Liver (tissue), 3 donors: ENCODE measurements at regions not wholly inside any gene's neighbourhood (a gene's known extent, or its start where the extent isn't known, plus 50 kb on each side); places are given as distances from the start of the nearest gene placed in this dataset.

Experiments
- CTCF ChIP-seq: fragments of 150-350 bp; IDR thresholded peaks from 2 replicates; pipeline ENCODE4 v1.5.1; 2017; ENCODE audit warnings: improper control_type of control experiment, low read depth, low read length; ENCODE audit not compliant: missing input control
- EGR1 ChIP-seq, 2 donors: IDR thresholded peaks; 2 replicates each; pipeline ENCODE4 v1.6.1; 2016 to 2018; ENCODE audit warnings: antibody characterized with exemption in 2 of 2, low read depth in 2 of 2
- FOXA2 ChIP-seq: IDR thresholded peaks from 2 replicates; pipeline ENCODE4 v1.6.1; 2016; ENCODE audit warnings: antibody characterized with exemption
- MAX ChIP-seq: IDR thresholded peaks from 2 replicates; pipeline ENCODE4 v1.6.1; 2016; ENCODE audit warnings: antibody characterized with exemption
- RAD21 ChIP-seq, 2 donors: IDR thresholded peaks; 2 replicates each; pipeline ENCODE4 v1.6.1; 2016; ENCODE audit warnings: antibody characterized with exemption in 2 of 2, mild to moderate bottlenecking in 2 of 2
- REST ChIP-seq: IDR thresholded peaks from 2 replicates; pipeline ENCODE4 v1.6.1; 2016; ENCODE audit warnings: antibody characterized with exemption, mild to moderate bottlenecking
- SP1 ChIP-seq: IDR thresholded peaks from 2 replicates; pipeline ENCODE4 v1.6.1; 2018; ENCODE audit warnings: antibody characterized with exemption, mild to moderate bottlenecking
- TAF1 ChIP-seq: conservative IDR thresholded peaks from 2 replicates; pipeline ENCODE4 v1.6.1; 2016; ENCODE audit warnings: antibody characterized with exemption, mild to moderate bottlenecking
- YY1 ChIP-seq: IDR thresholded peaks from 2 replicates; pipeline ENCODE4 v1.6.1; 2016; ENCODE audit warnings: antibody characterized with exemption, mild to moderate bottlenecking
- TF ChIP-seq, protein P1 (sequence below): IDR thresholded peaks from 2 replicates; pipeline ENCODE4 v1.6.1; 2016; ENCODE audit warnings: antibody characterized with exemption
- TF ChIP-seq, protein P2 (sequence below): IDR thresholded peaks from 2 replicates; pipeline ENCODE4 v1.6.1; 2016; ENCODE audit warnings: antibody characterized with exemption
- donor health status: healthy.
- donor health status: healthy.

DNA sequence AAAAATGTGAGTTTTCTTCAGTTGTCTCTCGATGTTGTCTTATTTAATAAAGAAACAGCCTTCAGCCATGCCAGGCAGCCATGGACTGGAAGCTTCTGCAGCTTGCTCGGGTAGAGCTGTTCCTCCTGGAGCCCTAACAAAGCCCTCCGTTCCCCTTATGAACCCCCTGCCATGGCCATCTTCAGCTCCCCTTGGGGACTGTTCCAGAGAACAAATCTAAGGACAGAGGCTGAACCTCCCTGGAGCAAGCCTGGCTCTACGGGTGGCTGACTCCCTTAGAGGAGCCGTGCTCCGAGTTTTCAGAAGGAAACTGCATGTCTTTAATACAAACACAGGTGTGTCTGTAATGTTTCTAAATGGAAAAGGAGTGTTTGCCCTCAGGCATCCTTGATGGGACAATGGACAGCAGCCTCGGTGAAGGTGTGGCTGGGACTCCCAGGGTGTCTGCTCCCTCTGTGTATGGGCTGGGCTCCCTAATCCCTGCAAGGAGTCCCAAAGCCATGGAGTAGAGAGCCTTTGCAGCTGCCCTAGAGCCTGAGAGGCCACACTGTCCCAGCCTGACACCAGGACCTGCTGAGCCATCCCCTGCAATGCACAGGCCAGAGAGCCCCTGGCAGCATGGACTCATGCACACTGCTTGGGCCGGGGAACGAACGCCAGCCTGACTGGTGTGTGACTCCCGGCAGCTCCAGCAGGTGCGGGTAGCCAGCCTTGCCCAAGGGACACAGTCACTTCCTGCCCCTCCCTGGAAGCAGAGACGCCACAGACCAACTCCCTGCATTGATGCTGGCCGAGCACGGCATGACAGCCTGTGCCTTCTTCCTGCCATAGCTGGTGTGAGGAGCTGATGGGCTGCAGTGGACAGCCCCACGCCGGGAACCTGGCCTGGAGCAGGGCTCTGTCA lies 381.8 kb downstream of the TCERG1L start:
- no peak for TF ChIP-seq CTCF
- TF ChIP-seq, protein P1, sequence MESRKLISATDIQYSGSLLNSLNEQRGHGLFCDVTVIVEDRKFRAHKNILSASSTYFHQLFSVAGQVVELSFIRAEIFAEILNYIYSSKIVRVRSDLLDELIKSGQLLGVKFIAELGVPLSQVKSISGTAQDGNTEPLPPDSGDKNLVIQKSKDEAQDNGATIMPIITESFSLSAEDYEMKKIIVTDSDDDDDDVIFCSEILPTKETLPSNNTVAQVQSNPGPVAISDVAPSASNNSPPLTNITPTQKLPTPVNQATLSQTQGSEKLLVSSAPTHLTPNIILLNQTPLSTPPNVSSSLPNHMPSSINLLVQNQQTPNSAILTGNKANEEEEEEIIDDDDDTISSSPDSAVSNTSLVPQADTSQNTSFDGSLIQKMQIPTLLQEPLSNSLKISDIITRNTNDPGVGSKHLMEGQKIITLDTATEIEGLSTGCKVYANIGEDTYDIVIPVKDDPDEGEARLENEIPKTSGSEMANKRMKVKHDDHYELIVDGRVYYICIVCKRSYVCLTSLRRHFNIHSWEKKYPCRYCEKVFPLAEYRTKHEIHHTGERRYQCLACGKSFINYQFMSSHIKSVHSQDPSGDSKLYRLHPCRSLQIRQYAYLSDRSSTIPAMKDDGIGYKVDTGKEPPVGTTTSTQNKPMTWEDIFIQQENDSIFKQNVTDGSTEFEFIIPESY = no peak
- TF ChIP-seq RAD21 (IDR thresholded peaks at IDR 0.05) = no peak
- TF ChIP-seq SP1 = no peak
- TF ChIP-seq TAF1 = no peak
- TF ChIP-seq FOXA2 = no peak
- TF ChIP-seq, protein P2, sequence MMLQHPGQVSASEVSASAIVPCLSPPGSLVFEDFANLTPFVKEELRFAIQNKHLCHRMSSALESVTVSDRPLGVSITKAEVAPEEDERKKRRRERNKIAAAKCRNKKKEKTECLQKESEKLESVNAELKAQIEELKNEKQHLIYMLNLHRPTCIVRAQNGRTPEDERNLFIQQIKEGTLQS = no peak
- TF ChIP-seq EGR1 (IDR thresholded peaks at IDR 0.05; ENCODE audit: low read depth in 2 of 2) = no peak
- no peak for TF ChIP-seq REST
- TF ChIP-seq MAX = no peak
- TF ChIP-seq YY1 = no peak
